ENCODE measurements at regions not wholly inside any gene's neighbourhood (a gene's known extent, or its start where the extent isn't known, plus 50 kb on each side); places are given as distances from the start of the nearest gene placed in this dataset.

DNA sequence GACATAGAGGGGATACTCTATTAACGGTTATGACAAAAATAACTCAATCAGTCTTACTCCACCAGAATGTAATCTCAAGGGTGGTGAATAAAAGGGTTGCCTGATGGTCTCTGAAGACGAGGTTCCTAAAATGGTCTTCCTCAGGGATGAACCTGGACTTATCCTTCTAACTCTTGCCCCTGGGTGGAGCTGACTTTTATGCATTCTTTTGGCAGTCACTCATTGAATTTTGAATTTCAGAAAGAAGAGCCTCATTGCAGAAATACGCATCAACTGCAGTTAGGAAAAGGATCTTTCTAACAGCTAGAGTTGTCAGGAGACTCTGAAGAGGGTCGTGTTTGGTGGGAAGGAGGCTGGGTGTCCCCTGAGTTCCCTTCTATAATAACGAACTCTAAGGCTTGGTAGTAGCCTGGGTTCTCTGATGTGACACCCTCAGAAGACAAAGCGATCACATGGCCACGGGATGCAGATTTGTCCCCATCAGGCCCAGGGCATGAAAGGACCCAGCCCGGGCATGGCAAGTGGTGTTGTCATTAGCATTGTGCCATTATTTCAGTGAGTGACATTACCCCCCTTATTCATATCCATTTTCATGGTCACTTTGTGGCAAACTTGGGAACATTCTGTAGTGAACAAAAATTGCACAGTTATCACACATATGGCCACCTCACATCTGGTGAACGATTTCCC lies 58.6 kb upstream of the JCAD start:
- no peak for DNase-seq

DNA sequence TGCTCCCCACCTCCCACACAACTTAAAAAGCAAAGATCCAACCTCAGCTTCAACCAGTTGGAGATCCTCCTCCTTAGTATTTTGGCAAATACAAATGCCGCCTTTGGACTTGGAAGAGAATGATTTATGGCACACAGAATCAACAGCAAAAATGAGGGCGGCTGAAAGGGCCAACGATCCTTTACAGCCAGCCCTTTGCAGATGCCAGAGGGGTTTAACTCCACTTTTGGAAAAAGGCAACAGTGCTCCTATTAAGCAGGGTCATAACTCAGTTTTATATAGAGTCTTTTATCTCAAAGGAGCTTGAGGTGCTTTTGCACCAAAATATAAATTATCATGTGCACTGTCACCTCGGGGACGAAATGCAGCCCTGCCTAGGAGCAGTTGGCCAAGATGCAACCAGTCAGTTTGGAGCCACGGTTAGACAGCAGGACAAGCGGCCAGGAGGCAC lies 56.7 kb upstream of the JCAD start:
- no peak for DNase-seq

DNA sequence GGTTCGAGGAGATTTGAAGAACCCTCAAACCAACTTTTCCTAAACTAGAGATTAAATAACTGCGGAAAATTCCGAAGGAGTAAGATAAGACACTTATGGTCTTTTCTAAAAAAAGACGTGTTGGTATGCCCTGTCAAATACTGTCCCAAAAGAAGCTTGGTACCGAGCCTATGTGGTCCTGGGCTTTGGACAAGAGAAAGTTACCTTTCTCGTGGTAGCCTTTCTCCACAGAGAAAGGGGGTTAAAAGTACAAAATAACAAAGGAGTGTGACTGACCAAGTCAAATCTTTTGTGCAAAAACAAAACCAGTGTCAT lies 56.2 kb upstream of the JCAD start:
- DNase-seq: no peak

DNA sequence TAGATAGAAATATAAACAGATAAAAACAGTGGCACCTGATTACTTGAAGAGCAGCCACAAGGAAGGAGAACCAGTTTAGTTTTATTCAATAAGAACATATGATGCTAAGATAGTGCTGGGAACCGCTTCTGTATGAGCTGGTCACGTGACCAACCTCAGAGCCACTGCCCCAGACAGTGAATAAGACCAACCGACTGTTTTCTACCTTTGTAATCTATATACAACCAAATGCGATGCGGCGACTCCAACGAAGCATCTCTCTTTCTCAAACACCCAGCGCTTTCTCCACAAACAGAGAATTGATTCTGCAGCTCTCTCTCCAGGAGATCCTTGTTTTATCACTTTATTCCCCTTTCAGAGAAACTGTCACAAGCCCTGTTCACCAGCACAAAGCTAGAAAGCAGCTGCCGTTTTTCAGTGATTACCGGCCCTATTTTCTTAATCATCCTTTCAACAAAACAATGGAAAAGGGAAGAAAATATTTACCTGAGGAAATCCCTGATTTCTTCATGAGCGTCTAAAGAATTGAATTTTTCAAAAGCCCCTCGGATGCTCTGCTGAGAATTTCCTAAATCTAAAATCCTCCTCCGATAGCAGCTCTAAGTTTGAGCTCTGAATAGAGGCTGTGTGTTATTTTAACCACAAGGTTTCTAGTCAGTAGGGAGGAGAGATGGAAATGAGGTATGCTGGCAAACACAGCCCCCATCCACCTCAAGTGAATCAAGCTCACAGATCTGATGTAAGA lies 55.7 kb upstream of the JCAD start:
- peak in 1 of 5 experiments; percentile 65 for DNase-seq

DNA sequence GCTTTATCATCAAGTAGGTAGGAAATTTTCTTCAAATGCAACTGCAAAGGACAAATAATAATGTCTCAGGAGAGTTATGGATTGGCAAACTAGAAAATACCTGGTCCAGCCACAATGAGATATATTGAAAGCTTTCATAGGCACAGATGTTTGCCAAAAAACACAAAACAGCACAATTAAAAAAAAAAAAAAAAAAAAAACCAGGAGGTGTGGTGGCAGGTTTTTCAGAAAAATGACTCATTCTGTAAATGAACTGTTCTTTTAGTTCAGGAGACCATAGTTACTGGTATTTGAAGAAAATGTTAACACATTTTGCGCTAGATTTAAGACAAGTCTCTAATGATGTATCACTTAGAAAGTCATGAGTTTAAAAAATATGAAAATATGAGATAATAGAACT lies 55.0 kb upstream of the JCAD start:
- peak in 1 of 5 experiments; percentile 67 for DNase-seq

DNA sequence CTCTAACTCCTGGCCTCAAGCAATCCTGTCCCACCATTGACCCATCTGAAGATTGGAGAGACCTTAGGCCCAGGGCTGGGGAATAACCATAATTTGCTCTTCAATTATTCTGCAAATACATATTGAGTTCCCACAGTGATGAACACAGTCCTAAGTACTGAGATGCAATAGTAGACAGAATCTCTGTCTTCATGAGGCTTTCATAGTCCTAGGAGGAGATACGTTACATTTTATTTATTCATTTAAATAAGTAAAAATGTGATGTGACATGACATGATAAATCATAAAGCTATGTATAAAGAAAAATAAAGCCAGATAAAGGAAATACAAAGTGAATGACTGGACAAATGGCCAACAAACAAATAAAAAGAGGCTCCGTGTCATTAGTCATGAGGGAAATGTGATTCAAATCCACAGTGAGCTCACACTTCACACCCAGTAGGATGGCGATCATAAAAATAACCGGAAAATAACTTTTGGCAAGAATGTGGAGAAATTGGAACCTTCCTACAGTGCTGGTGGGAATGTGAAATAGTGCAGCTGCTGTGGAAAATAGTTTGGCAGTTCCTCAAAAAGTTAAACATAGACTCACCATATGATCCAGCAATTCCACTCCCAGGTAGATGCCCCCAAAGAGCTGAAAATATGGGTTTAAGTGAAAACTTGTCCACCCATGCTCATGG lies 52.1 kb upstream of the JCAD start:
- no peak for DNase-seq
